ENCODE measurements at regions not wholly inside any gene's neighbourhood (a gene's known extent, or its start where the extent isn't known, plus 50 kb on each side); places are given as distances from the start of the nearest gene placed in this dataset.

GRCh38 chr16:51936846-51937245 is 610.1 kb downstream of the TOX3 start:
- no peak overlapping the region for H3K4me3 ChIP-seq
- ATAC-seq (replicated peaks in 6 of 8), result no peak
- H3K4me1 ChIP-seq (replicated peaks in 1 of 2), result peaks cover 32 to 35% of the 10 kb centered on the region in 2 donors
- WGBS, 10 experiments, result 35 to 100% (median 85%) methylated on average over 1 to 5 of the region's 5 CpGs
- in situ Hi-C loops (cut with MboI; ENCODE audit: low pct_unique_long_range_greater_than_20kb in 2 of 9, low sequenced_read_pairs in 9 of 9, unreplicated experiment in 9 of 9), result no loop called here
- H3K27ac ChIP-seq, result no peak overlapping the region

GRCh38 chr16:51932317-51932716 is 614.6 kb downstream of the TOX3 start:
- WGBS, 10 experiments, result 8 to 100% (median 83%) methylated on average over 1 to 2 of the region's 2 CpGs; no CpG with 5 or more reads in 1 of the 10 experiments
- Histone ChIP-seq H3K4me1 (replicated peaks in 1 of 2) (peaks cover 11 to 30% of the 10 kb centered on the region in 2 donors), H3K27ac (no peak overlapping the region), H3K4me3 (no peak overlapping the region)
- in situ Hi-C loops (cut with MboI; ENCODE audit: low pct_unique_long_range_greater_than_20kb in 2 of 9, low sequenced_read_pairs in 9 of 9, unreplicated experiment in 9 of 9), result no loop called here
- no peak for ATAC-seq (replicated peaks in 6 of 8)

- WGBS, 10 experiments, result 6 to 80% (median 52%) methylated on average over 1 to 5 of the region's 5 CpGs; no CpG with 5 or more reads in 1 of the 10 experiments
- H3K4me1 ChIP-seq (replicated peaks in 1 of 2), result peaks cover 11 to 31% of the 10 kb centered on the region in 2 donors
- ATAC-seq (replicated peaks in 6 of 8), result peak in 5 of 8 experiments; percentile 58 to 79 (median 60)
- peak overlapping the region in 1 of 2 donors; percentile 51 for H3K27ac ChIP-seq
- in situ Hi-C loops (cut with MboI; ENCODE audit: low pct_unique_long_range_greater_than_20kb in 2 of 9, low sequenced_read_pairs in 9 of 9, unreplicated experiment in 9 of 9), result no loop called here
- no peak overlapping the region for H3K4me3 ChIP-seq
Observed at GRCh38 chr16:51931653-51932052, 615.3 kb downstream of the TOX3 start.

GRCh38 chr16:51924744-51925143 is 622.2 kb downstream of the TOX3 start:
- Histone ChIP-seq H3K4me1 (replicated peaks in 1 of 2) (peaks cover 7 to 16% of the 10 kb centered on the region in 2 donors), H3K4me3 (no peak overlapping the region), H3K27ac (no peak overlapping the region)
- WGBS, 10 experiments, result 0 to 100% (median 59%) methylated on average over 1 of the region's 1 CpG
- no peak for ATAC-seq (replicated peaks in 6 of 8)
- in situ Hi-C loops (cut with MboI; ENCODE audit: low pct_unique_long_range_greater_than_20kb in 2 of 9, low sequenced_read_pairs in 9 of 9, unreplicated experiment in 9 of 9), result no loop called here

DNA sequence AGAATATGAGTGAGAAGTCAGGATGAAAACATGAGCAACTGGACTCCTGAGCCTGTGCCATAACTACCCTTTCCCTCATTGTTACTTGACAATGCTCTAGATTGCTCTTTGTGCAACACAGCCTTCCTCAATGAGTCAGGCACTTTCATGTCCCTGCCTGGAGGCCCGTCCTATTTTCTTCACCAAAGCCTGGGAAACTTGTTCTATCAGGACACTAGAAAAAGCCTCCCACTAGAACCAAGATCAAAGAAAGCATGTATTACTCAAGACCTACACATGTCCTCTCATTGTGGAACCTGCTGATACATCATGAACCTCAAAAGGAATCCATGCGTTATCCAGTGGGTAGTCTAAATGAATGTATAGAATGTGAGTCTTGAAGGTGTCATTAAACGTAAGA is 624.5 kb downstream of the TOX3 start:
- H3K4me3 ChIP-seq, result no peak overlapping the region

GRCh38 chr16:51919736-51920135 is 627.2 kb downstream of the TOX3 start:
- ATAC-seq (replicated peaks in 6 of 8), result no peak

More for the DNA sequence above, 624.5 kb downstream of the TOX3 start:
- no peak for ATAC-seq (replicated peaks in 6 of 8)
- Histone ChIP-seq H3K27ac (no peak overlapping the region), H3K4me1 (replicated peaks in 1 of 2) (peaks cover 0 to 3% of the 10 kb centered on the region in 2 donors)
- in situ Hi-C loops (cut with MboI; ENCODE audit: low pct_unique_long_range_greater_than_20kb in 2 of 9, low sequenced_read_pairs in 9 of 9, unreplicated experiment in 9 of 9), result no loop called here
- WGBS, 10 experiments, result 6 to 93% (median 65%) methylated on average over 1 to 3 of the region's 3 CpGs; no CpG with 5 or more reads in 1 of the 10 experiments

GRCh38 chr16:51916814-51917213 is 630.1 kb downstream of the TOX3 start:
- Histone ChIP-seq H3K27ac (no peak overlapping the region), H3K4me1 (replicated peaks in 1 of 2) (peaks cover 0 to 2% of the 10 kb centered on the region in 2 donors), H3K4me3 (no peak overlapping the region)
- WGBS, 10 experiments, result 0 to 100% (median 60%) methylated on average over 1 to 2 of the region's 2 CpGs; no CpG with 5 or more reads in 1 of the 10 experiments
- in situ Hi-C loops (cut with MboI; ENCODE audit: low pct_unique_long_range_greater_than_20kb in 2 of 9, low sequenced_read_pairs in 9 of 9, unreplicated experiment in 9 of 9), result no loop called here
- ATAC-seq (replicated peaks in 6 of 8), result no peak

More at GRCh38 chr16:51919736-51920135, 627.2 kb downstream of the TOX3 start:
- no peak overlapping the region for H3K27ac ChIP-seq
- H3K4me1 ChIP-seq (replicated peaks in 1 of 2), result peaks cover 0 to 2% of the 10 kb centered on the region in 2 donors
- WGBS, 10 experiments, result 33 to 100% (median 83%) methylated on average over 1 to 4 of the region's 4 CpGs; no CpG with 5 or more reads in 1 of the 10 experiments
- in situ Hi-C loops (cut with MboI; ENCODE audit: low pct_unique_long_range_greater_than_20kb in 2 of 9, low sequenced_read_pairs in 9 of 9, unreplicated experiment in 9 of 9), result no loop called here
- H3K4me3 ChIP-seq, result no peak overlapping the region

- H3K27ac ChIP-seq, result no peak overlapping the region
- in situ Hi-C loops (cut with MboI; ENCODE audit: low pct_unique_long_range_greater_than_20kb in 2 of 9, low sequenced_read_pairs in 9 of 9, unreplicated experiment in 9 of 9), result no loop called here
- ATAC-seq (replicated peaks in 6 of 8), result no peak
- H3K4me3 ChIP-seq, result no peak overlapping the region
- 12 to 100% (median 67%) methylated on average over 3 to 4 of the region's 4 CpGs; no CpG with 5 or more reads in 3 of the 10 experiments for WGBS, 10 experiments
- H3K4me1 ChIP-seq (replicated peaks in 1 of 2), result peaks cover 0 to 2% of the 10 kb centered on the region in 2 donors
Observed at GRCh38 chr16:51916231-51916630, 630.7 kb downstream of the TOX3 start.

GRCh38 chr16:51907680-51908079 is 639.3 kb downstream of the TOX3 start:
- ATAC-seq (replicated peaks in 6 of 8), result peak in 1 of 8 experiments; percentile 30
- no peaks in the 10 kb centered on the region for H3K4me1 ChIP-seq (replicated peaks in 1 of 2)
- no peak overlapping the region for H3K27ac ChIP-seq
- no peak overlapping the region for H3K4me3 ChIP-seq
- in situ Hi-C loops (cut with MboI; ENCODE audit: low pct_unique_long_range_greater_than_20kb in 2 of 9, low sequenced_read_pairs in 9 of 9, unreplicated experiment in 9 of 9), result no loop called here

DNA sequence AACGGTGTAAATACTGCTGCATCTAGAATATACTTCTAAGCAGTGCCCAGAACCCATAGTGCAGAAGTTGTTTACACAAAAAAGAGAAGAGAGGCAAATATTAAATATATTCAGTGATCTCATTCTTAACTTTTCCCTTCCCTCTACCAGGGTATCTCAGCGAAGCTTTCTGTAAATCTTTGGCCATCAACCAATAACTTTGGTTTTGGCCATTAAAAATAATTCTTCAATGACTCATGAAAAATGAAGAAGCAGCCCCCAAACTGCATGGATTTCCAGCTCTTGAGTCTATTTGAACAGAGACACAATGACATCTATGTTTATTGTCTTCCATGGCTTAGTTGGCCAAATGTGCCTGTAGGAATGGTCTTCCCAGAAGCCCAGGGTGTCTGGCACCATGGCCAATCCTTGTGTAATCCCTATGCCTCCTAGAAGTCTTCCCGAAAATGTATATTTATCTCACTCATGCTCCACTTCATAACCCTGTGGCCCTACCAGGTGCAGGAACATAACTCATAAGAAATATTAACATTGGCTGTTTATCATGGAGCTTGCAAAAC is 646.6 kb downstream of the TOX3 start:
- WGBS, 10 experiments, result 28 to 100% (median 84%) methylated on average over 2 to 3 of the region's 3 CpGs; no CpG with 5 or more reads in 3 of the 10 experiments
- in situ Hi-C loops (cut with MboI; ENCODE audit: low pct_unique_long_range_greater_than_20kb in 2 of 9, low sequenced_read_pairs in 9 of 9, unreplicated experiment in 9 of 9), result no loop called here
- Histone ChIP-seq H3K27ac (no peak overlapping the region), H3K4me3 (no peak overlapping the region), H3K4me1 (replicated peaks in 1 of 2) (no peaks in the 10 kb centered on the region)
- peak in 1 of 8 experiments; percentile 20 for ATAC-seq (replicated peaks in 6 of 8)

GRCh38 chr16:51898872-51899271 is 648.1 kb downstream of the TOX3 start:
- Histone ChIP-seq H3K4me1 (replicated peaks in 1 of 2) (no peaks in the 10 kb centered on the region), H3K4me3 (no peak overlapping the region), H3K27ac (no peak overlapping the region)
- in situ Hi-C loops (cut with MboI; ENCODE audit: low pct_unique_long_range_greater_than_20kb in 2 of 9, low sequenced_read_pairs in 9 of 9, unreplicated experiment in 9 of 9), result no loop called here
- no peak for ATAC-seq (replicated peaks in 6 of 8)

DNA sequence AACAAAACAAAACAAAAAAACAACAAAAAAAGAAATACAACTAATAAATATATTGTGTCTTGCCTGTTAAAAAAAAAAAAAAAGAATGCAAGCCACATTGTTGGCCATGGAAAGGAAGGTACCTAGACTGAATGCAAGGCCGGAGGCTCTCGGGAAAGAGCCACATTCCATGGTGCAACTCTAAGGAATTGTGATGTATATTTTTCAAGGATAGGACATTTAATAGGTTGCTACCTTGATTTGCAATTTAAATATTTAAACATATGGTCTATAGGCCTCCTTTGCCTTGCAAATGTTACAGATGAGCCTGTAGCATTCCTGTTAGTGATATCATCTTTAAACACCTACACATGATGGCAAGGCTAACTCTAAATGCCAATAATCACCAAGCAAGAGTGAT is 650.9 kb downstream of the TOX3 start:
- 35 to 100% (median 57%) methylated on average over 1 to 2 of the region's 2 CpGs; no CpG with 5 or more reads in 2 of the 10 experiments for WGBS, 10 experiments

DNA sequence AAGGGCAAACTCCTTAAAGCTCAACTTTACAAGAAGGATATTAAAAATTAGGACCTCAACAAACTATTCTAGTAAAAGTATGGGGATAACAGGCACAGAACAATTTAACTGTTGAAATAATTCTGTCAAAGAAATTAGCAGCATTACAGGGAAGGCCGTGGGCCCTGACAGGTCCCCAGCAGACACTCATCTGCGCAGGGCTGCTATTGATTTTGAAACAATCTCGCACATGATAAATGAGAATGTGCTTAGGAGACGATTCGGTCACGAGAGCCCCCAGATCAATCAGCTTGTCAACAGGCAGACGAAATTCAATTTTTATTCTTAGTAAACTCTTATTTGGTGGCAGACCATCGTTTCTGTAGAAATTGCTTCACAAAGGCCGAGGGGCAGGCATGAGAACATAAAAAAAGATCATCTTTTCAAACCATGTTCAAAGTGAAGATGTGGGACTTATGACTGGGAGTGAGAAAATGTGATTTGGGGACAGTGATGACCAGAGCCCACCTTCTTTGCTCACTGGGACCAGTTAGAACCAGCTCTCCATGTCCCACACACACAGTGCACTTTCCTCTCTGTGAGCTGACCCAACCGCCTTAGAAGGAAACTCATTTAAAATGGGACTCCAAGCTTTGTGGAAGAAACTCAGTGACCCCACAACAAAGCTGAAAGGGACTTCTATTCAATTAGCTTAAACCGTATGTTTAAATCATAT is 654.5 kb downstream of the TOX3 start:
- peak in 5 of 8 experiments; percentile 69 to 98 (median 92) for ATAC-seq (replicated peaks in 6 of 8)
- WGBS, 10 experiments, result 22 to 100% (median 61%) methylated on average over 1 to 10 of the region's 11 CpGs
- in situ Hi-C loops (cut with MboI; ENCODE audit: low pct_unique_long_range_greater_than_20kb in 2 of 9, low sequenced_read_pairs in 9 of 9, unreplicated experiment in 9 of 9), result no loop called here
- Histone ChIP-seq H3K4me1 (replicated peaks in 1 of 2) (peaks cover 17 to 18% of the 10 kb centered on the region in 2 donors), H3K4me3 (no peak overlapping the region), H3K27ac (no peak overlapping the region)

More for the DNA sequence above, 650.9 kb downstream of the TOX3 start:
- H3K4me1 ChIP-seq (replicated peaks in 1 of 2), result peaks cover 17 to 18% of the 10 kb centered on the region in 2 donors
- ATAC-seq (replicated peaks in 6 of 8), result no peak
- in situ Hi-C loops (cut with MboI; ENCODE audit: low pct_unique_long_range_greater_than_20kb in 2 of 9, low sequenced_read_pairs in 9 of 9, unreplicated experiment in 9 of 9), result no loop called here
- no peak overlapping the region for H3K27ac ChIP-seq
- H3K4me3 ChIP-seq, result no peak overlapping the region

Data from motor neuron (in vitro differentiated cells).